ENCODE measurements at regions not wholly inside any gene's neighbourhood (a gene's known extent, or its start where the extent isn't known, plus 50 kb on each side); places are given as distances from the start of the nearest gene placed in this dataset.

DNA sequence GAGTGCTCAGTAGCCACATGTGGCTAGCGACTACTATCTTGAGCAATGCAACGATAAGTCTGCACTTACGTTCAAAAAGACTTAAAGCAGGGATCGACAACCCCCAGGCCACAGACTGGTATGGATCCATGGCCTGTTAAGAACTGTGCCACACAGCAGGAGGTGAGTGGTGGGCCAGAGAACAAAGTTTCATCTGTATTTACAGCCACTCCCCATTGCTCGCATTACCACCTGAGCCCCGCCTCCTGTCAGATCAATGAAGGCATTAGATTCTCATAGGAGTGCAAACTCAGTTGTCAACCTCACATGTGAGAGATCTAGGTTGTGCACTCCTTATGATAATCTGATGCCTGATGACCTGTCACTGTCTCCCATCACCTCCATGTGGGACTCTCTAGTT lies 103.6 kb upstream of the ZRANB2 start:
- ATAC-seq (no peak), DNase-seq (no peak), FAIRE-seq (no peak)
- Histone ChIP-seq H3K36me3 (no peaks in the 10 kb centered on the region), H3K4me1 (no peaks in the 10 kb centered on the region), H3K4me3 (no peak overlapping the region), H3K27ac (no peak overlapping the region), H3K9me3 (no peaks in the 10 kb centered on the region), H3K27me3 (no peaks in the 10 kb centered on the region)
- intact Hi-C loops (cut with DNase I): no loop called here
- TF ChIP-seq, protein P1, sequence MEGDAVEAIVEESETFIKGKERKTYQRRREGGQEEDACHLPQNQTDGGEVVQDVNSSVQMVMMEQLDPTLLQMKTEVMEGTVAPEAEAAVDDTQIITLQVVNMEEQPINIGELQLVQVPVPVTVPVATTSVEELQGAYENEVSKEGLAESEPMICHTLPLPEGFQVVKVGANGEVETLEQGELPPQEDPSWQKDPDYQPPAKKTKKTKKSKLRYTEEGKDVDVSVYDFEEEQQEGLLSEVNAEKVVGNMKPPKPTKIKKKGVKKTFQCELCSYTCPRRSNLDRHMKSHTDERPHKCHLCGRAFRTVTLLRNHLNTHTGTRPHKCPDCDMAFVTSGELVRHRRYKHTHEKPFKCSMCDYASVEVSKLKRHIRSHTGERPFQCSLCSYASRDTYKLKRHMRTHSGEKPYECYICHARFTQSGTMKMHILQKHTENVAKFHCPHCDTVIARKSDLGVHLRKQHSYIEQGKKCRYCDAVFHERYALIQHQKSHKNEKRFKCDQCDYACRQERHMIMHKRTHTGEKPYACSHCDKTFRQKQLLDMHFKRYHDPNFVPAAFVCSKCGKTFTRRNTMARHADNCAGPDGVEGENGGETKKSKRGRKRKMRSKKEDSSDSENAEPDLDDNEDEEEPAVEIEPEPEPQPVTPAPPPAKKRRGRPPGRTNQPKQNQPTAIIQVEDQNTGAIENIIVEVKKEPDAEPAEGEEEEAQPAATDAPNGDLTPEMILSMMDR (IDR thresholded peaks at IDR 0.05): no peak
- WGBS, 2 donors: 94 to 97% methylated on average over 6 of the region's 6 CpGs

DNA sequence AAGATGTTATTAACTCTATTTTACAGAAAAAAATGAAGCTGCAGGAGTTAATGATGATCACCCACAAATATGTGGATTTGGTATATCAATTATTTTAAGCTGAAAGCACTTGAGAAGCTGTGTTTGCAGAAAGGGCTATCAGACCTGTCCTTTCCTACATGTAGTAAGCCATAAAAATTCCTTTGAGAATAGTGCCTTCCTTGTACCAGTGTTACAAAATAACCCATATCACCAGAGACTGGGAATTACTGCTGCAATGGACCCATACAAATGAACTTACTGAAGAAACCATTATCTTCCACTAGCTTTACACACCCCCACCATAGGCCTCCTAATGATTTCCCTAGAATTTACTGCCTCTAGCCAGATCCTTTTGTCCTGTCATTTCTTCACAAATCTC lies 99.2 kb upstream of the ZRANB2 start:
- DNase-seq (no peak), ATAC-seq (no peak), FAIRE-seq (no peak)
- intact Hi-C loops (cut with DNase I): no loop called here
- H3K36me3 ChIP-seq: no peaks in the 10 kb centered on the region
- no peak overlapping the region for H3K27ac ChIP-seq
- TF ChIP-seq, protein P1 (IDR thresholded peaks at IDR 0.05): no peak
- H3K4me3 ChIP-seq: no peak overlapping the region
- H3K9me3 ChIP-seq: no peaks in the 10 kb centered on the region
- no peaks in the 10 kb centered on the region for H3K27me3 ChIP-seq
- H3K4me1 ChIP-seq: no peaks in the 10 kb centered on the region

DNA sequence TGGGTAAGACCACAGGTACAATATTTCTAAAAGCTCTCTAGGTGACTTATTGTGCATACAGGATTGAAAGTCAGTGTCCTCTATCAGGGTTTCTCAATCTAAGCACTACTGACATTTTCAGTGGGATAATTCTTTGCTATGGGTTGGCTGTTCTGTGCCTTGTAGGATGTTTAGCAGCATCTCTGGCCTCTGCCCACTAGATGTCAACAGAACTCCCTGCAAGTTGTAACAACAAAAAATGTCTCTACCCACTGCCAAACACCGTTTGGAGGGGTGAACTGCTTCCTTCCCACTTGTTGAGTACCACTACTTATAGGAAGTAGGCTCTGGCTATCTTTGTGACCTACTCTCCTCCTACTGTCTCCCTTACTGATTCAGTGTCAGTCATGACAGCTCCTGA lies 90.1 kb upstream of the ZRANB2 start:
- DNase-seq: no peak
- H3K27me3 ChIP-seq: no peaks in the 10 kb centered on the region
- H3K36me3 ChIP-seq: no peaks in the 10 kb centered on the region
- no peak for ATAC-seq
- H3K9me3 ChIP-seq: no peaks in the 10 kb centered on the region
- no peak for FAIRE-seq
- 19 to 31% methylated on average over 1 of the region's 1 CpG for WGBS, 2 donors
- TF ChIP-seq, protein P1 (IDR thresholded peaks at IDR 0.05): no peak
- no peak overlapping the region for H3K27ac ChIP-seq
- H3K4me3 ChIP-seq: no peak overlapping the region
- no peaks in the 10 kb centered on the region for H3K4me1 ChIP-seq
- intact Hi-C loops (cut with DNase I): no loop called here

DNA sequence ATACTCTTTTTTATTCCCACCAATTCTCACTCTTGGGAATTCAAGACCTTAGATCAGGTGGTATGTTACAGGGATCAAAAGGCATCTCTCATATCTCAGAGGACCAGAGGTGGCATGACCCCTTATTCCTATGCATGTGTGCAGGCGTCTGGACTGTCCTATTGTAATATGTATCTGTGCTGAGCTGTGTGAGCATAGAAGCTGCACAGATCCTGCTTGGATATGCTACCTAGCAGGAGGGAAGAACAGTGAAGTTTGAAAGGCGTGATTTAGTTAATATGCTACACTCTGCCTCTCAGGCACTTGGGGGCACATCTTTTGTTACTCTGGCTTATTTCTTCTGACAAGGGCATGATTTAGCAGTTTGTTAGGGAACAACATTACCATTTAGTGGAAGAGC lies 86.7 kb upstream of the ZRANB2 start:
- H3K36me3 ChIP-seq: no peaks in the 10 kb centered on the region
- H3K4me1 ChIP-seq: no peaks in the 10 kb centered on the region
- no peak overlapping the region for H3K4me3 ChIP-seq
- DNase-seq (no peak), ATAC-seq (no peak), FAIRE-seq (no peak)
- no peaks in the 10 kb centered on the region for H3K27me3 ChIP-seq
- no peak overlapping the region for H3K27ac ChIP-seq
- intact Hi-C loops (cut with DNase I): no loop called here
- WGBS, 2 donors: 70 to 78% methylated on average over 2 of the region's 2 CpGs
- H3K9me3 ChIP-seq: no peaks in the 10 kb centered on the region
- TF ChIP-seq, protein P1 (IDR thresholded peaks at IDR 0.05): no peak

DNA sequence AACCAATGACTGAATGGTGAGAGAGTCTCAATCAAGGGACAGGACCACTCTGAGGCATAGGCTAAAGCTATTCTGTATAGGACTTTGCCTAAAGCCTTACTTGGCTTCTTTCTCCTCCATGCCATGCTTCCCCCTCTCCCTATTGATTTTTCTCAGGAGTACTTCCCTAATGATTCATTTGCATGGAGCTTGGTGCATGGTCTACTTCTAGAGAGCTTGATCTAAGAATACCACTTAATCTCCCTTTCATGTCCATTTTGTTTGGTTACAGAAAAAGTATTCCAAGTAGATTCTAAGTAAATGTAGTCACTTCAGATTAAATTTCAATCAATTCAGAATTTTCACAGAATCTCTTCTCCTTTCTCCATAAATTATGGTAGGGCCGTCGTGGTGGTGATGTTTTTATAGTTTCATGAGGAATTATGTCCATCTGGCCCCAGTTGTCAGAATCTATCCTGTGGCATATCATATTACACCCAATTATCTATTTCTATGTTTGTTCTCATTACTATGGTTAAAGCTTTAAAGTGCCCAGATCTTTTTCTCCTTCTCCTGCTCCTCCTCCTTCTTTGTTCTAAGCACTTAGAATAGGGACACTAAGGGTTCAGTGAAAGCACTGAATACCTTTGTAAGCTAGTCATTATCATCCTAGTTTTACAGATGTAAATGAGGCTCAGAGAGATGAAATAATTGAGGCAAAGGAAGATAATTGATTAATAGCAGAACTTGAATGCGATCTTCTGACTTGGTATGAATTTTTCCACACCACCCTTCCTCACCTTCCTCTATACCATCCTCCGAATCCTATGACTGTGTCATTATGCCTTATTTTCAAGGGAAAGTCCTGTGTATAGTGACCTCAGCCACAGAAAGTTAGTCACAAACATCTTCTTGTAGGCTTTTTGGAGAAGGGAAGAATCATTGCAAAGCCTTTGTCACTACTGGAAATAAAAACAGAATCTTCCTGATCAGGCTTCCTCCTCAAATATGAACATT lies 85.6 kb upstream of the ZRANB2 start:
- Histone ChIP-seq H3K4me3 (no peak overlapping the region), H3K27ac (no peak overlapping the region), H3K27me3 (no peaks in the 10 kb centered on the region), H3K36me3 (no peaks in the 10 kb centered on the region), H3K4me1 (no peaks in the 10 kb centered on the region), H3K9me3 (no peaks in the 10 kb centered on the region)
- TF ChIP-seq, protein P1 (IDR thresholded peaks at IDR 0.05): no peak
- no peak for DNase-seq
- no peak for FAIRE-seq
- intact Hi-C loops (cut with DNase I): no loop called here
- ATAC-seq: no peak
- 85 to 88% methylated on average over 4 of the region's 4 CpGs for WGBS, 2 donors
